Kidney epithelial cell (primary cell): ENCODE measurements at regions not wholly inside any gene's neighbourhood (a gene's known extent, or its start where the extent isn't known, plus 50 kb on each side); places are given as distances from the start of the nearest gene placed in this dataset.

Experiments used
- DNase-seq: peaks from one replicate; pipeline ENCODE4 v3.0.0-alpha.2; 2010; ENCODE audit warnings: low read depth
- H3K27me3 ChIP-seq: 2 replicates; pipeline ENCODE4 v1.6.0; 2011; ENCODE audit warnings: low read length; ENCODE audit not compliant: control insufficient read depth, insufficient read depth
- H3K36me3 ChIP-seq: 2 replicates; pipeline ENCODE4 v1.5.1; 2011; ENCODE audit warnings: low read length; ENCODE audit not compliant: control insufficient read depth, insufficient read depth
- H3K4me3 ChIP-seq: 2 replicates; pipeline ENCODE4 v1.5.1; 2011; ENCODE audit warnings: low read depth, mild to moderate bottlenecking, control low read depth, low read length
- CTCF ChIP-seq: IDR thresholded peaks from 2 replicates; pipeline ENCODE4 v1.5.1; 2011; ENCODE audit warnings: mild to moderate bottlenecking, moderate library complexity, low read length, control low read depth, inconsistent platforms; ENCODE audit not compliant: insufficient read depth, poor library complexity, severe bottlenecking

- TF ChIP-seq CTCF: no peak
- Histone ChIP-seq H3K4me3 (no peak overlapping the region), H3K36me3 (no peaks in the 10 kb centered on the region), H3K27me3 (no peaks in the 10 kb centered on the region)
- no peak for DNase-seq
Observed at GRCh38 chr7:19213746-19214145, 68.5 kb upstream of the FERD3L start.

GRCh38 chr7:19210893-19211413 is 65.7 kb upstream of the FERD3L start:
- no peak for DNase-seq
- Histone ChIP-seq H3K36me3 (no peaks in the 10 kb centered on the region), H3K27me3 (no peaks in the 10 kb centered on the region), H3K4me3 (no peak overlapping the region)
- no peak for TF ChIP-seq CTCF

GRCh38 chr7:19209166-19209696 is 64.0 kb upstream of the FERD3L start:
- Histone ChIP-seq H3K27me3 (no peaks in the 10 kb centered on the region), H3K36me3 (no peaks in the 10 kb centered on the region), H3K4me3 (no peak overlapping the region)
- no peak for TF ChIP-seq CTCF
- no peak for DNase-seq

GRCh38 chr7:19206721-19207120 is 61.5 kb upstream of the FERD3L start:
- DNase-seq: no peak
- no peaks in the 10 kb centered on the region for H3K27me3 ChIP-seq
- TF ChIP-seq CTCF: no peak
- H3K4me3 ChIP-seq: no peak overlapping the region
- H3K36me3 ChIP-seq: no peaks in the 10 kb centered on the region

GRCh38 chr7:19203686-19204085 is 58.5 kb upstream of the FERD3L start:
- no peaks in the 10 kb centered on the region for H3K27me3 ChIP-seq
- no peaks in the 10 kb centered on the region for H3K36me3 ChIP-seq
- no peak overlapping the region for H3K4me3 ChIP-seq
- TF ChIP-seq CTCF: no peak
- DNase-seq: no peak

GRCh38 chr7:19202599-19202998 is 57.4 kb upstream of the FERD3L start:
- no peaks in the 10 kb centered on the region for H3K27me3 ChIP-seq
- no peaks in the 10 kb centered on the region for H3K36me3 ChIP-seq
- no peak for DNase-seq
- TF ChIP-seq CTCF: no peak
- H3K4me3 ChIP-seq: no peak overlapping the region
